OCI-LY3 (cell line): ENCODE measurements at regions not wholly inside any gene's neighbourhood (a gene's known extent, or its start where the extent isn't known, plus 50 kb on each side); places are given as distances from the start of the nearest gene placed in this dataset.

Experiments
- EZH2phosphoT487 ChIP-seq: fragments of 200-600 bp; shearing (Covaris generic); IDR thresholded peaks from 2 replicates; pipeline ENCODE4 v1.6.1; 2018; ENCODE audit warnings: antibody characterized with exemption, mixed run types, low read depth
- TF ChIP-seq, protein P1 (sequence below): fragments of 200-600, 300-600 bp; sonication (generic); IDR thresholded peaks from 2 replicates; pipeline ENCODE4 v1.5.1; 2014; ENCODE audit warnings: antibody characterized with exemption, low read length, low read depth

DNA sequence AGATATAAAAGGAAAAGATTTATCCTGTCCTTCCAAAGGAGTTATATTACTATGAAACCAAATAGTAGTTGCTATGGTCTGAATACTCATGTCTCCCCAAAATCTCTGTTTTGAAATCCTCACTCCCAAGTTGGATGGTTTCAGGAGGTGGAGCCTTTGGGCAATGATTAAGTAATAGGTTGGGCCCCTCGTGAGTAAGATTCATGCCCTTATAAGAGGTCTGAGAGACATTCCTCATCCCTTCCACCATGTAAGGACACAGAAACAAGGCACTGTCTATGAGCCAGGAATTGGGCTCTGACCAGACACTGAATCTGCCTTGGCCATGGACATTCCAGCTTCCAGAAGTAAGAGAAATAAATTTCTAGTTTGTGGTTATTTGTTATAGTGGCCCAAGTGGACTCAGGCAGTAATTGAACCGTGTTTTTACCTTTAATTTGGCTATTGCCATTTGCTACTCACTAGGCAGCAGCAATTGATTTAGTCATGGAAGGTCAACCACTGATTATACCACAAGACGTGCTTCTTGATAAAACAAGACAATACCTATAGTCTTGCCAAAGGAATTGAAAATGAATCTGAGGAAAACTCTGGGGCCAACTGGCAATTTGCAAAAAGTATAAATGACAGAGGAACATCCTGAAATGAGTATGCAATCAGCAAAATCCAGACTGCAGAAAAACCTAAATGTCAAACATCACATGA, 717.4 kb upstream of the SPRY2 start:
- TF ChIP-seq, protein P1, sequence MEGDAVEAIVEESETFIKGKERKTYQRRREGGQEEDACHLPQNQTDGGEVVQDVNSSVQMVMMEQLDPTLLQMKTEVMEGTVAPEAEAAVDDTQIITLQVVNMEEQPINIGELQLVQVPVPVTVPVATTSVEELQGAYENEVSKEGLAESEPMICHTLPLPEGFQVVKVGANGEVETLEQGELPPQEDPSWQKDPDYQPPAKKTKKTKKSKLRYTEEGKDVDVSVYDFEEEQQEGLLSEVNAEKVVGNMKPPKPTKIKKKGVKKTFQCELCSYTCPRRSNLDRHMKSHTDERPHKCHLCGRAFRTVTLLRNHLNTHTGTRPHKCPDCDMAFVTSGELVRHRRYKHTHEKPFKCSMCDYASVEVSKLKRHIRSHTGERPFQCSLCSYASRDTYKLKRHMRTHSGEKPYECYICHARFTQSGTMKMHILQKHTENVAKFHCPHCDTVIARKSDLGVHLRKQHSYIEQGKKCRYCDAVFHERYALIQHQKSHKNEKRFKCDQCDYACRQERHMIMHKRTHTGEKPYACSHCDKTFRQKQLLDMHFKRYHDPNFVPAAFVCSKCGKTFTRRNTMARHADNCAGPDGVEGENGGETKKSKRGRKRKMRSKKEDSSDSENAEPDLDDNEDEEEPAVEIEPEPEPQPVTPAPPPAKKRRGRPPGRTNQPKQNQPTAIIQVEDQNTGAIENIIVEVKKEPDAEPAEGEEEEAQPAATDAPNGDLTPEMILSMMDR, result no peak
- TF ChIP-seq EZH2phosphoT487, result no peak
